ENCODE measurements at regions not wholly inside any gene's neighbourhood (a gene's known extent, or its start where the extent isn't known, plus 50 kb on each side); places are given as distances from the start of the nearest gene placed in this dataset.

DNA sequence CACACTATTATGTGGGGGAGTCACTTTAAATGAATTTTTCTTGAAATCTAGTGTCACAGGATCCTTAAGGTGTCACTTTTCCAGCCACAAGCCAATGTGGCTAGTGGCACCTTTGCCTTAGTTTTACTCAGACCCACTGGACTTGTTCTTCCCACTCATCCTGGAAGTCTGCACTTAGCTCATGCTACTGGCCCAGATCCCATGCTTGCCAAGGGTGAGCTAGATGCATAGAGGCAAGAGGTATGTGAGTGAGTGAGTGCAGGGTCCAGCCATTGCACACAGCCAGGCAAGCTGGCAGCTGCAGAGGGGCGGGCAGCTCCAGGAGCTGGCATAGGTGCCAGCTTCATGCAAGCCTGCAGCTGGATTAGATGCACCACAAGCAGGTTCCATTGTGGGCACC, 81.0 kb downstream of the CGGBP1 start:
- dilution Hi-C loops (cut with HindIII; ENCODE audit: low sequenced_read_pairs, unreplicated experiment), result no loop called here
- no peak overlapping the region for H3K4me2 ChIP-seq (ENCODE audit: low read depth, low read length)
- no peaks in the 10 kb centered on the region for H3K9me1 ChIP-seq (ENCODE audit: insufficient read depth, low read length)
- no peak overlapping the region for H2AFZ ChIP-seq (replicated peaks; ENCODE audit: low read length, poor library complexity)
- no peak overlapping the region for H4K8ac ChIP-seq (ENCODE audit: low read depth in 2 of 2, low read length in 2 of 2)
- ATAC-seq (ENCODE audit: low read depth) (no peak), DNase-seq (no peak)
- no peak overlapping the region for H3K14ac ChIP-seq (replicated peaks; ENCODE audit: low read depth, low read length)
- peaks cover 3% of the 10 kb centered on the region; the same call in 1 of the 2 replicates for H3K9me3 ChIP-seq (ENCODE audit: control insufficient read depth, insufficient read depth, low read length)
- H4K91ac ChIP-seq (ENCODE audit: insufficient read depth, low read depth, low read length), result no peak overlapping the region
- POLR2A ChIA-PET (ENCODE audit: unreplicated experiment), result no interaction called here
- H3K9ac ChIP-seq (ENCODE audit: low read depth, low read length), result no peak overlapping the region
- H2AK5ac ChIP-seq (ENCODE audit: low read depth, low read length), result no peak overlapping the region
- H3K4ac ChIP-seq (ENCODE audit: low read depth, low read length), result no peak overlapping the region
- H4K20me1 ChIP-seq (ENCODE audit: insufficient read depth, low read length), result no peaks in the 10 kb centered on the region
- no peak overlapping the region for H3K18ac ChIP-seq (ENCODE audit: low read depth, low read length)
- no peak overlapping the region for H3K27ac ChIP-seq (ENCODE audit: insufficient read depth, low read length)
- CTCF ChIA-PET, result interaction anchor here (0.6 kb wide), 1 partner anchor 73 kb away, joined by 3 read pairs; no protein-coding TSS in a partner anchor
- H2BK120ac ChIP-seq (ENCODE audit: low read depth, low read length), result no peak overlapping the region
- no peak overlapping the region for H2BK5ac ChIP-seq (ENCODE audit: low read depth, low read length, poor library complexity, severe bottlenecking)
- no peaks in the 10 kb centered on the region for H3K36me3 ChIP-seq (ENCODE audit: control insufficient read depth, insufficient read depth, low read length)
- H3K27me3 ChIP-seq (ENCODE audit: control insufficient read depth, insufficient read depth, low read length), result no peaks in the 10 kb centered on the region
- BruUV-seq (replicated peaks), result no TSS peak
- no peak overlapping the region for H2AK9ac ChIP-seq (replicated peaks; ENCODE audit: low read depth, low read length, poor library complexity)
- H3K23ac ChIP-seq (ENCODE audit: low read depth, low read length), result no peak overlapping the region
- no peak overlapping the region for H4K5ac ChIP-seq (ENCODE audit: low read depth, low read length)
- TF ChIP-seq CEBPB (IDR thresholded peaks at IDR 0.05; ENCODE audit: low read depth, low read length), result no peak
- no peak for TF ChIP-seq RAD21 (IDR thresholded peaks at IDR 0.05; ENCODE audit: low read length)
- TF ChIP-seq CTCF (conservative IDR thresholded peaks at IDR 0.05; ENCODE audit: low read depth, low read length), result no peak
- TF ChIP-seq BHLHE40 (IDR thresholded peaks at IDR 0.05; ENCODE audit: low read depth, low read length), result no peak
- TF ChIP-seq POLR2A (IDR thresholded peaks at IDR 0.05; ENCODE audit: low read depth, low read length), result no peak
- TF ChIP-seq MAFK (IDR thresholded peaks at IDR 0.05; ENCODE audit: low read depth, low read length), result no peak
- no peak for TF ChIP-seq MXI1 (IDR thresholded peaks at IDR 0.05; ENCODE audit: borderline replicate concordance, low read depth, low read length)
- TF ChIP-seq MAZ (IDR thresholded peaks at IDR 0.05; ENCODE audit: borderline replicate concordance, low read depth, low read length), result no peak
- no peak for TF ChIP-seq SMC3 (IDR thresholded peaks at IDR 0.05; ENCODE audit: low read depth, low read length)
- TF ChIP-seq, protein P1, sequence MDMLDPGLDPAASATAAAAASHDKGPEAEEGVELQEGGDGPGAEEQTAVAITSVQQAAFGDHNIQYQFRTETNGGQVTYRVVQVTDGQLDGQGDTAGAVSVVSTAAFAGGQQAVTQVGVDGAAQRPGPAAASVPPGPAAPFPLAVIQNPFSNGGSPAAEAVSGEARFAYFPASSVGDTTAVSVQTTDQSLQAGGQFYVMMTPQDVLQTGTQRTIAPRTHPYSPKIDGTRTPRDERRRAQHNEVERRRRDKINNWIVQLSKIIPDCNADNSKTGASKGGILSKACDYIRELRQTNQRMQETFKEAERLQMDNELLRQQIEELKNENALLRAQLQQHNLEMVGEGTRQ (IDR thresholded peaks at IDR 0.05; ENCODE audit: low read depth, low read length), result no peak
- no peak for TF ChIP-seq RCOR1 (IDR thresholded peaks at IDR 0.05; ENCODE audit: insufficient replicate concordance, low read length)
- TF ChIP-seq RFX5 (IDR thresholded peaks at IDR 0.05; ENCODE audit: low read depth, low read length), result no peak
- no peak for TF ChIP-seq ELK1 (IDR thresholded peaks at IDR 0.05; ENCODE audit: borderline replicate concordance, low read depth, low read length)
- TF ChIP-seq NFE2L2 (IDR thresholded peaks at IDR 0.05; ENCODE audit: low read depth, low read length), result no peak
- TF ChIP-seq CHD1 (IDR thresholded peaks at IDR 0.05; ENCODE audit: low read depth, low read length), result no peak
- no peak for TF ChIP-seq FOS (IDR thresholded peaks at IDR 0.05; ENCODE audit: low read depth, low read length)
- no CpG with 5 or more reads among the region's 1 CpG for WGBS, 2 experiments (ENCODE audit: extremely low coverage in 2 of 2, insufficient read length in 1 of 2)
- intact Hi-C loops (cut with micrococcal nuclease), result no loop called here
- no peaks in the 10 kb centered on the region for H3K79me1 ChIP-seq (ENCODE audit: low read depth in 1 of 2, low read length in 2 of 2)
- no peak overlapping the region for H2BK15ac ChIP-seq (ENCODE audit: low read depth, low read length)
- in situ Hi-C loops (cut with MboI; ENCODE audit: low sequenced_read_pairs), result no loop called here
- no peak overlapping the region for H3K4me3 ChIP-seq (ENCODE audit: insufficient read depth, low read depth, low read length)
- H2BK20ac ChIP-seq (ENCODE audit: low read depth, low read length), result no peak overlapping the region
- H3K4me1 ChIP-seq (ENCODE audit: control insufficient read depth, insufficient read depth, low read length), result no peaks in the 10 kb centered on the region
- no peak overlapping the region for H3K56ac ChIP-seq (ENCODE audit: extremely low read depth, insufficient read depth, low read length)

Measured in IMR-90 (cell line).